NB4 (cell line): ENCODE measurements at regions not wholly inside any gene's neighbourhood (a gene's known extent, or its start where the extent isn't known, plus 50 kb on each side); places are given as distances from the start of the nearest gene placed in this dataset.

Experiments
- DNase-seq: peaks from one replicate; pipeline ENCODE4 v3.0.0; 2010; ENCODE audit warnings: low read depth
- H3K4me3 ChIP-seq: one replicate; pipeline ENCODE4 v1.5.1; 2011; ENCODE audit warnings: mild to moderate bottlenecking, low read depth, low read length, moderate library complexity
- CTCF ChIP-seq: IDR thresholded peaks from one replicate; pipeline ENCODE4 v1.5.1; 2012; ENCODE audit warnings: low read depth, low read length
- MAX ChIP-seq: IDR thresholded peaks from 2 replicates; pipeline ENCODE4 v1.6.1; 2011; ENCODE audit warnings: low read depth, low read length
- MYC ChIP-seq: IDR thresholded peaks from 2 replicates; pipeline ENCODE4 v1.6.1; 2011; ENCODE audit warnings: low read depth, low read length
- POLR2A ChIP-seq: IDR thresholded peaks from 2 replicates; pipeline ENCODE4 v1.6.1; 2011; ENCODE audit warnings: mild to moderate bottlenecking; ENCODE audit not compliant: insufficient read length; ENCODE audit errors: extremely low read depth

GRCh38 chr1:90800012-90800717, 83.1 kb upstream of the BARHL2 start:
- no peak for TF ChIP-seq MAX
- no peak for TF ChIP-seq POLR2A
- no peak for TF ChIP-seq CTCF
- no peak for TF ChIP-seq MYC
- DNase-seq = no peak
- no peak overlapping the region for H3K4me3 ChIP-seq

- no peak for TF ChIP-seq MAX
- TF ChIP-seq MYC = no peak
- no peak for TF ChIP-seq POLR2A
- TF ChIP-seq CTCF = no peak
- DNase-seq = no peak
- H3K4me3 ChIP-seq = no peak overlapping the region
Measured at GRCh38 chr1:90799326-90799725, 82.2 kb upstream of the BARHL2 start.

GRCh38 chr1:90798883-90799282, 81.8 kb upstream of the BARHL2 start:
- no peak overlapping the region for H3K4me3 ChIP-seq
- no peak for DNase-seq
- no peak for TF ChIP-seq POLR2A
- TF ChIP-seq MAX = no peak
- no peak for TF ChIP-seq CTCF
- TF ChIP-seq MYC = no peak

- no peak overlapping the region for H3K4me3 ChIP-seq
- no peak for TF ChIP-seq MYC
- no peak for TF ChIP-seq POLR2A
- no peak for TF ChIP-seq CTCF
- DNase-seq = no peak
Measured at GRCh38 chr1:90798344-90798743, 81.2 kb upstream of the BARHL2 start.

GRCh38 chr1:90795431-90795830, 78.3 kb upstream of the BARHL2 start:
- no peak for DNase-seq
- H3K4me3 ChIP-seq = no peak overlapping the region
- TF ChIP-seq CTCF = no peak
- no peak for TF ChIP-seq POLR2A
- TF ChIP-seq MYC = no peak
- TF ChIP-seq MAX = no peak

- DNase-seq = no peak
- no peak for TF ChIP-seq MYC
- no peak for TF ChIP-seq CTCF
- no peak for TF ChIP-seq POLR2A
- no peak for TF ChIP-seq MAX
Measured at GRCh38 chr1:90786709-90787108, 69.6 kb upstream of the BARHL2 start.

More at GRCh38 chr1:90786709-90787108, 69.6 kb upstream of the BARHL2 start:
- H3K4me3 ChIP-seq = no peak overlapping the region
